Spleen (tissue), 11 donors: ENCODE measurements at regions not wholly inside any gene's neighbourhood (a gene's known extent, or its start where the extent isn't known, plus 50 kb on each side); places are given as distances from the start of the nearest gene placed in this dataset.
"Not testable (repeated sequence)": the region's sequence is repeated elsewhere in the genome, so short reads cannot be mapped to it uniquely, and the experiment has no call there.

Experiments used
- DNase-seq: peaks from one replicate; pipeline ENCODE4 v3.0.0-alpha.2; 2020
- H3K27ac ChIP-seq, 8 donors: fragments of 200-600 bp; sonication (generic) in 7 of 8; 1 replicate in 4 of 8; 2 replicates in 4 of 8; pipeline versions ENCODE4 v1.5.0 to v1.8.0; 2016 to 2021; ENCODE audit warnings: inconsistent platforms in 4 of 8, mild to moderate bottlenecking in 4 of 8, moderate library complexity in 1 of 8
- H3K27me3 ChIP-seq, 7 donors: fragments of 200-600 bp; sonication (generic) in 6 of 7; replicated peaks in 1 of 7; 1 replicate in 4 of 7; 2 replicates in 3 of 7; pipeline versions ENCODE4 v1.5.0 to v1.8.0; 2016 to 2021; ENCODE audit warnings: inconsistent platforms in 3 of 7, mild to moderate bottlenecking in 1 of 7
- H3K36me3 ChIP-seq, 6 donors: fragments of 200-600 bp; sonication (generic) in 5 of 6; 1 replicate in 4 of 6; 2 replicates in 2 of 6; pipeline versions ENCODE4 v1.5.0 to v1.8.0; 2016 to 2021; ENCODE audit warnings: inconsistent platforms in 2 of 6
- H3K4me1 ChIP-seq, 6 donors: fragments of 200-600 bp; sonication (generic) in 5 of 6; 1 replicate in 3 of 6; 2 replicates in 3 of 6; pipeline versions ENCODE4 v1.5.0 to v1.8.0; 2016 to 2021; ENCODE audit warnings: inconsistent platforms in 3 of 6
- H3K4me3 ChIP-seq, 8 donors: fragments of 200-600 bp; sonication (generic) in 7 of 8; 1 replicate in 4 of 8; 2 replicates in 4 of 8; pipeline versions ENCODE4 v1.5.0 to v1.8.0; 2016 to 2021; ENCODE audit warnings: inconsistent platforms in 4 of 8, mild to moderate bottlenecking in 4 of 8, moderate library complexity in 2 of 8
- H3K9me3 ChIP-seq, 8 donors: fragments of 200-600 bp; sonication (generic) in 7 of 8; 1 replicate in 4 of 8; 2 replicates in 4 of 8; pipeline versions ENCODE4 v1.5.0 to v1.8.0; 2016 to 2021; ENCODE audit warnings: inconsistent platforms in 4 of 8
- CTCF ChIP-seq, 11 experiments: fragments of 200-600 bp in 7 of 11; fragments of 450-650 bp in 4 of 11; sonication (generic) in 4 of 11; IDR thresholded peaks in 8 of 11; conservative IDR thresholded peaks in 3 of 11; 1 replicate in 7 of 11; 2 replicates in 4 of 11; pipeline versions ENCODE4 v1.4.0 to v1.8.0; 2016 to 2021; ENCODE audit warnings: antibody characterized with exemption in 11 of 11, inconsistent platforms in 4 of 11, mild to moderate bottlenecking in 1 of 11
- POLR2A ChIP-seq, 3 donors: fragments of 450-650 bp; IDR thresholded peaks; one replicate each; pipeline ENCODE4 v1.5.1; 2017; ENCODE audit warnings: antibody characterized with exemption in 3 of 3, mild to moderate bottlenecking in 1 of 3
- POLR2AphosphoS5 ChIP-seq, 3 donors: sonication (generic); formaldehyde crosslinking; IDR thresholded peaks; one replicate each; pipeline ENCODE4 v1.5.1; 2017; ENCODE audit warnings: antibody characterized with exemption in 3 of 3
- WGBS, 5 donors: extraction: QIAGEN DNeasy Blood & Tissue Kit in 3 of 5; methylation state at CpG; one replicate each; pipeline versions ENCODE4 v1.1.5 to v1.1.7; 2013 to 2018; 5-methylcytosine and 5-hydroxymethylcytosine counted together
- intact Hi-C: fragments of 100-400 bp; cut with DNase I; formaldehyde crosslinking; loops from one replicate; pipeline ENCODE4 v1.15.0; 2023; ENCODE audit warnings: low total_unique reads
- donor health status: healthy with polysubstance abuse.
- donor health status: DM: no; HTN: no; CAD: no; lungs with moderate emphysema.
- donor health status: DM: no; HTN: no; CAD: no.
- donor health status: Bipolar disorder and iron deficiency.
- donor health status: healthy.
- donor health status: DM: no; HTN: no; CAD: no.
- donor health status: DM: yes; HTN: yes; CAD: no.

- intact Hi-C loops, result no loop called here
- Histone ChIP-seq H3K27me3 (no peaks in the 10 kb centered on the region), H3K27ac (no peak overlapping the region), H3K4me3 (no peak overlapping the region), H3K36me3 (no peaks in the 10 kb centered on the region), H3K9me3 (no peaks in the 10 kb centered on the region), H3K4me1 (no peaks in the 10 kb centered on the region)
- TF ChIP-seq POLR2AphosphoS5 (IDR thresholded peaks at IDR 0.05), result no peak
- TF ChIP-seq CTCF (IDR thresholded peaks at IDR 0.05 in 8 of 11, conservative IDR thresholded peaks at IDR 0.05 in 3 of 11), result no peak
- no peak for TF ChIP-seq POLR2A (IDR thresholded peaks at IDR 0.05)
- 55 to 72% (median 62%) methylated on average over 3 of the region's 3 CpGs for WGBS, 5 donors
- no peak for DNase-seq
Measured at GRCh38 chr9:29183971-29184370, 1610.7 kb upstream of the C9orf72 start.

GRCh38 chr9:29188771-29189170 lies 1615.5 kb upstream of the C9orf72 start:
- H3K27ac ChIP-seq, H3K9me3 ChIP-seq, H3K36me3 ChIP-seq, H3K27me3 ChIP-seq, H3K4me3 ChIP-seq, H3K4me1 ChIP-seq, intact Hi-C loops, DNase-seq: not testable (repeated sequence)
- 94 to 100% (median 96%) methylated on average over 6 to 33 of the region's 34 CpGs; no CpG with 5 or more reads in 2 of the 5 donors for WGBS, 5 donors

GRCh38 chr9:29189221-29189620 lies 1615.9 kb upstream of the C9orf72 start:
- H3K27ac ChIP-seq, H3K4me3 ChIP-seq, H3K9me3 ChIP-seq, intact Hi-C loops, DNase-seq, H3K27me3 ChIP-seq, H3K4me1 ChIP-seq, H3K36me3 ChIP-seq: not testable (repeated sequence)
- WGBS, 5 donors, result 93 to 98% (median 95%) methylated on average over 18 to 33 of the region's 33 CpGs

- DNase-seq, result no peak
- H3K4me1 ChIP-seq, result no peaks in the 10 kb centered on the region
- 78 to 90% (median 83%) methylated on average over 4 of the region's 4 CpGs for WGBS, 5 donors
- H3K9me3 ChIP-seq, result no peaks in the 10 kb centered on the region
- intact Hi-C loops, result no loop called here
- TF ChIP-seq CTCF (IDR thresholded peaks at IDR 0.05 in 8 of 11, conservative IDR thresholded peaks at IDR 0.05 in 3 of 11) (no peak), POLR2AphosphoS5 (IDR thresholded peaks at IDR 0.05) (no peak)
- H3K4me3 ChIP-seq, result no peak overlapping the region
- H3K36me3 ChIP-seq, result no peaks in the 10 kb centered on the region
- H3K27ac ChIP-seq, result no peak overlapping the region
- no peaks in the 10 kb centered on the region for H3K27me3 ChIP-seq
Measured at GRCh38 chr9:29198861-29199260, 1625.6 kb upstream of the C9orf72 start.

GRCh38 chr9:29199975-29200374 lies 1626.7 kb upstream of the C9orf72 start:
- Histone ChIP-seq H3K36me3 (no peaks in the 10 kb centered on the region), H3K27me3 (no peaks in the 10 kb centered on the region), H3K9me3 (no peaks in the 10 kb centered on the region), H3K4me1 (no peaks in the 10 kb centered on the region), H3K4me3 (no peak overlapping the region), H3K27ac (no peak overlapping the region)
- no peak for DNase-seq
- WGBS, 5 donors, result 71 to 96% (median 85%) methylated on average over 3 of the region's 3 CpGs
- intact Hi-C loops, result no loop called here
- TF ChIP-seq CTCF (IDR thresholded peaks at IDR 0.05 in 8 of 11, conservative IDR thresholded peaks at IDR 0.05 in 3 of 11) (no peak), POLR2A (IDR thresholded peaks at IDR 0.05) (no peak), POLR2AphosphoS5 (IDR thresholded peaks at IDR 0.05) (no peak)
